HG02943 (cell line): ENCODE measurements at regions not wholly inside any gene's neighbourhood (a gene's known extent, or its start where the extent isn't known, plus 50 kb on each side); places are given as distances from the start of the nearest gene placed in this dataset.

Experiments
- ATAC-seq: cut with Tn5 transposase; IDR thresholded peaks from one replicate; pipeline ENCODE4 v1.9.1; 2021; ENCODE audit warnings: mild to moderate bottlenecking, low read depth, moderate library complexity; ENCODE audit not compliant: unreplicated experiment

DNA sequence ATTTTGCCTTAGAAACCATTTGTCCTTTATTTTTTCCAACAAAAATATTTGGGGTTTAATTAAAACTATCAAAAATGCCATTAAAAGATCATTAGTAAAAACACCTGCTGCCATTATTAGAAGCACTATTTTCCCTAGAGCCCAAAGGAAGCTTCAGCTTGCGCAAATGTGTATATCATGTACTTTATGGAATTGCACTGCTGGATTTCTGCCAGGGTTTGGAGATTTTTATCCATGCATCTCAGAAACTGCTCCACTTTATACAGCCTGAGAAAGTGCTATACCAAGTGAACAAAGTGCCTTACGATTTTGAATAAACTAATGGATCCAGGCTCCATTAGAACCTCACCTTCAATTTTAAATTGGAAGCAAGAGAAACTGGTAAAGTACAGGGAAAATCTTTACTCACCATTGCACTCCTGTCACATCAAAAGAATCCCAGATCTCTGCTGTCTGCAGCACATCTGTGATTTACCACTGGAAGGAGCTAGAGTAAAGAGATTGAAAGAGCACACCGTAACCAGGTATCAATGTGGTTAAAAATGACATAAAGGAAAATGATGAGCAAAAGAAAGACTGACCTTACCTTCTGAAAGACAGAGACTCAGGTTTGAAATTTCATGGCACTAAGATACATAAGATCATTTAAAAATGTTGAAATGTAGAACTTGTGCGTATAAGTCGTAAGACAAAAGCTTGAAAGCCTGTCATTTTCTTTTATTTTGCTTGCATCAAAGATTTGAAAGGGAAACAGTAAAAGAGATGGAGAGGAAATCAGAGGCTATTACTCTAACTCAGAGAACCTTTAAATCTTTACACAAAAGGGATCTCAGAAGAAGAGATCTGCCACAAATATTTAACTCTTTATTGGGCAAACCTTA is 678.1 kb upstream of the GOT2 start:
- ATAC-seq: no peak

DNA sequence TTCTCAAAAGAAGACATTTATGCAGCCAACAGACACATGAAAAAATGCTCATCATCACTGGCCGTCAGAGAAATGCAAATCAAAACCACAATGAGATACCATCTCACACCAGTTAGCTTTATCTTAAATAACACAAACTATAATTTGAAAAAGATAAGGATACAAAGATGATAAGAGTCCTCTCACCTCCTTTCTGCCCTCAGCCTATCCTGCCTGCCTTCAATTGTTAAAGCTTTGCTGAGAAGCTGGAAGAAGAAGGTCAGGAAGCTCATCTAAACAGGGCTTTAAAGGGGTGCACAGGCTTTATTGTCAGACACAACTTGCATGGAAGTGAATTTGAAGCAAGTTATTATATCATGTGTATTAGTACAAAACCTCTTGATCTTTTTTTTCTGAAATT is 676.3 kb upstream of the GOT2 start:
- ATAC-seq: no peak

DNA sequence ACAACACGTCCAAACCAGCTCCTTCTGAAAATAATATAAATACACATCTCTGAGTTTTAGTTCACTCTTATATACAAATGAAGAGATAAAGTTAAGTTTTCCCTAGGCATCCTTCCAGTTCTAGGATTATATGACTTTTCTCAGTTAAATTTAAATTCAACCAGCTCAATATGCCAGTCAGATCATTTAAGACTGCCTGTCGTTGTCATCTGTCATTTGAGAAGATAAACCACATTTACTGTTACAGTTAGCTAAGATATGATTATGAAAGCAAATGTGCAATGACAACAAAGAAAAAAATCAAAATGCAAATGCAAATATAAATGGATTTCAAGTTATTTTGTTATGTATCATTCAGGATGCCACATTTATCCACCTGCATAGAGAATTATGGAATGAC is 671.7 kb upstream of the GOT2 start:
- ATAC-seq: no peak

DNA sequence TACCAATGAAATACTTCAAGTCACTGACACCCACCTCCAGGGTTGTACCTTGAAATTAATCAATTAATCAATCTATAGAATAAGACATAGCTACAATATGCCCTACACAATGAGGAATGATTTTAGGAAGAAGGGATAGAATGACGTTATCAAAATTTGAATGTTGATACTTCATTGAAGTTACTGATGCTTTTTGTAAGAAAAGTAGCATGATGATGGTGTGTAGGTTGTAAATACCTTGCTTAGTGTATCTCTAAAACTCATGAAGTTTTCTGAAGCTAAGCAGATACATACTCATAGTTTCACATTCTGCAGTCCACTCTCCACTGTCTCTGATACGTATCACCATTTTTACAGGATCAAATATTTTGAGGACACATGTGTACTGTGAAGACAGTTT is 670.4 kb upstream of the GOT2 start:
- ATAC-seq: no peak

DNA sequence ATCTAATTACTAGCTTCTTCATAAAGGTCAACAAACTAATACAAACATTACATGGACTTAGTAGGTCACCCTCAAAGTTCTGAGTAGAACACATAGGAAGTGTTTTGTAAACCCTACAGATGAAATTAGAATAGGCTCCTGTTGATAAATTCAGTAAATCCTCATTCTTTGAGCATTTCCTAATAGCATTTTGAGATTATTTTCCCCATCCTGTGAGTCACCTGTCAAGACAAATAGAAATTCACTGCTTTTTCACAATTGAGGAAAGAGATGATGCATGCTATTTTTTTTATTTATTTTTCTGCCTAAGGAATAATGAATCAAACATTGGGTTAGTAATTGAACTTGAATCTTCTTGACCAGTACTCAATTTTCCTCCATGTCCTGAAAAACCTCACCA is 666.7 kb upstream of the GOT2 start:
- no peak for ATAC-seq

DNA sequence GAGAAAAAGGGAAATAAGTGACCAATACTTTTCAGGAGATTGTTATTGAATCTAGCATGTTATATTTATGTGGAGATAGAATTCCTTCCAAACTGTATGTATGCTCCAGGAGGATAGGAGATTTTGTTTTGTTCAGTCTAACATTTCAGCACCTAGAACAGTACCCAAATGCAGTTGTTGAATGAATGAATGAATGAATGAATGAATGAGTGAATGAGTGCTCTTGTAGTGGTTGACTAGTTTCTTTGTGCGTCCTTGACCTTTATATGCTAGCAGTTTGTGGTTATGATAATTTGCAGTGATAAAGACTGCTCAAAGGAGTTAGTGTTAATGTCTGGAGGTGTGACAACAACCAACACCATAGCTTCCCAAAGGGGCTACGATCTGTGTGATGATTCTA is 663.5 kb upstream of the GOT2 start:
- ATAC-seq: no peak

DNA sequence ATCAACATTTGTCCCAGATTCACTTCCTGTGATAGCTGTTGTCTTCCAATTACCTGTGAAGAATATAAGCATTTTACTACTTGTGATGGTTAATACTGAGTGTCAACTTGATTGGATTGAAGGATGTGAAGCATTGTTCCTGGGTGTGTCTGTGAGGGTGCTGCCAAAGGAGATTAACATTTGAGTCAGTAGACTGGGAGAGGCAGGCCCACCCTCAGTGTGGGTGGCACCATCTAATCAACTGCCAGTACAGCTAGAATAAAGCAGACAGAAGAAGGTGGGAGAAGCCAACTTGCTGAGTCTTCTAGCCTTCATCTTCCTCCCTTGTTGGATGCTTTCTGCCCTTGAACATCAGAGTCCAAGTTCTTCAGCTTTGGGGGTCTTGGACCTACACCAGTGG is 660.4 kb upstream of the GOT2 start:
- ATAC-seq: no peak

DNA sequence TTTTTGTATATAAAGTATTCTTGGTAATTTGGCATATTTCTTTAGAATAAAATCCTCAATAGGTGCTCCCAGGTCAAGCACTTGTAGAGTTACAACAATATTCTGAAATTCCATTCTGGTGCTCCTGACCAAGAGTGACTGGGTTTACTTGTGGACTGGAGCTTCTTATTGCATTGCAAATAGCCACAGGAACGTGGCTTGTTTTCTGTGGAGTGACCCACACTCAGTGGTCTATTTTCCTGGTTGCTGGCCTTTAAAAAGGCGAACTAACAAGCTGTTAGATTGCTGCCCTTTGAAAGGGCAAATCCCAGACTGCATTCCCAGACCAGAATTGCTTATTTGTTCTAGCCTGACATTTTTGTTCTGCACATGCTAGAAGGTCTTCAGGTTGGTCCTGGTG is 658.8 kb upstream of the GOT2 start:
- ATAC-seq: no peak

DNA sequence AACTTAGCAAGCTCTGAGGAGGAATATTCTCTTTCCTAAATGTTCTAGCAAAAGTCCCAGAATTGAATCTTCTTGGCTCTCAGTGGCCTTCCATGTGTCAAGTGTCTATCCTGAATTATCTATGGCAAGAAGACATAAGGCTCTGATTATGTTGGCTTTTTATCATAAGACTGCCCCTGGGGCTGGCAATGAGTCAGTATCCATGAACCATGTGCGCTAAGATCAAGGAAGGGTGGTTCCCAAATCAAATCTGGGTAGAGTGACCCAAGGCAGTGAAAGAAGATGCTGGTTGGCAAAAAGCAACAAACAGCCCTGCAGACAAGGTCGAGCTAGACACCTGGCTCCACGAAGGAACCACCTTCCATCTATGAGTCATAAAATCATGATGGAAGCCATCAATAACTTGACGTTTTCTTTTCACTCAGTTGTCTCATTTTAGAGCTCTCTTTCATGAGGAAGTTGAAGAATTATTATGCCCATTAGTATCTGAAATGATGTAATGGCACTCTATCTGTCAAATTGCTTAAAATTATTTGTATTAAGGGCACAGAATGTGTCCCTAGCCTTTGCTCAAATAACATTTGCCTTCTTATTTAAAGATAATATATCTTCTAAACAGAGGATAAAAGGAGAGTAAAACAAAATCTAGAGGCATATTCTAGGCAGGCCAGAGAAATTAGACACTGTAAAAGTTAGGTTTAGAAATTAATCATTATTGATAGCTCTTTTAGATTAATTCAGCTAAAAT is 657.7 kb upstream of the GOT2 start:
- ATAC-seq: no peak

DNA sequence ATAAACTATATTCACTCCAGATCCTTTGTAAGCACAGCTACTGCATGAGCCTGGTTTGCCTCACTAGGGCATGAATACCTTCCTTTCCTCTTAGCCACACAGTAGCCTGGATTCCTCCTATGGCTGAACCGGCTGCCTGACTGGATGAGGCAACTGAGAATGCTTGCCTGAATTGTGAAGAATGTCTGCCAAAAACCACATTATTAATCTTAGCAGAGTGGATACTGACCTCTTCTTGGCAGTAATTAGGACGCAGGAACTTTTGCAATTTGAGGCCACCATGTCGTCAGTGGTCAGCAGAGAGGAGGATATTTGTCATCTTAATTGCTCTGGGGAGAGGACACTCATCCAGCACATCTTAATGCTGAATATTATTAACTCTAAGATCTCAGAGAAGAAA is 651.8 kb upstream of the GOT2 start:
- no peak for ATAC-seq

DNA sequence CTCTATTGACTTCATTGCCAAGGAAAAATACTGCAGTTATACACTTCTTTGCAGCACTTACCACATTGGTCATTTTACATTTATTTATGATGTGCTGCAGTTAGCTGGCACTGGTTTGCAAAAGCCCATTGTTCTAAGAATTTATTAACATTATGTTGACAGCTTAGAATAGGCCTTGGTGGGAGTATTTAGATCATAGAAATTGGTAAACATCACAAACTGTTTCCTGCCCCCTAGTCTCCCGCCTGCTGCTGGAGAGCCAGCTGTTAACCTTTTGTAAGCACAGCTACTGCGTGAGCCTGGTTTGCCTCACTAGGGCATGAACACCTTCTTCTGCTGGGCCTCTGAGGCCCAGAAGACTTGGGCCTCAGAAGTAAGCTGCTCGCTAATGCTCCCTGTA is 651.4 kb upstream of the GOT2 start:
- no peak for ATAC-seq

DNA sequence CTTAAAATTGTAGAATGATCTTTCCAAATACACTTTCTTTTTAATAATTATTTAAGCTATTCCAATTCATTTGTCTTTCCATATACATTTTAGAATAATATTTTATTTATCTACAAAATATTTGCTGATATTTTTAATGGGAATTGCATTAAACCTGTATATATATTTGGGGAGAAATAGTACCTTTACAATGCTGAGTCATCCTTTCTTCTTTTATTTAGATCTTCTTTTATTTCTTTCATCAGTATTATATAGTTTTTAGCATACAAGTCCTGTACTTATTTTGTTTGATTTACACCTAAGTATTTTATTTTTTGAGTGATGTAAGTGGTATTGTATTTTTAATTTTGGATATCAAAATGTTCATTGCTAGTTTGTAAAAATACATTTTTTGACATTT is 639.5 kb upstream of the GOT2 start:
- no peak for ATAC-seq

DNA sequence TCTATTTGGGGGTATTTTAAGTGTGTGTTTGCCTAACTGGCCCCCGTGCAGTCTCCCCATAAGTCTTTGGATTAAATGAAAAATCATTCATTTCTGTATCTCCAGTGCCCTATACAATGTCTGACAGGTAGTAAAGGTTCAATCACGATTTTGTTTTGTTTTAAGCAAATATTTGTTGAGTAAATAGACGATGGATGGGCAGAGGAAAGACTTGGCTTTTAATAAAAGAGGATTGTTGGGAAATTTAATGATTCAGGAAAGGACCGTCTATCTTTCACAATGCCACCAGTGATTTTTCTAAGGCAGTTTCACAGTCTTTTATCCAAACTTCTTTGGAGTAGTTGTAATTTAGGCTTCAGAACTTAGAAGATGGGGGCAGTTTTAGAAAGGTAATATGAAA is 636.6 kb upstream of the GOT2 start:
- no peak for ATAC-seq

DNA sequence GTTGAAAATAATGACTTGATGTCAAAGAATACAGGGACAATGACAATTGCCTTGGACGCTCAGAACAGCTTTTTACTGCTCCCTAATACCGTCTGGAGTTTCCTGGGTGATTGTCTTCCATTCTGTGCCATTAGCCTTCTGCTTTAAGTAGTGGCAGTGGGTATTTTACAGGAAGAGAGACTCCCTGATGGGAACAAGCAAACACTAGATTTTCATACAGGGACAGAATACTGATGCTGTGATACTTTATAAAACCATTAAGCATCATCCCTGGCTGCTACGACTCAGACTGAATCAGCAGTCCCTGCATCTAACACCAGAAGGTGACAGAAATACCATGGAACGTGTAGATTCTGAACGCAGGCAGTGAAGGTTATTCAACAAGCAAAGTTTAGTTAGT is 635.4 kb upstream of the GOT2 start:
- ATAC-seq: no peak

DNA sequence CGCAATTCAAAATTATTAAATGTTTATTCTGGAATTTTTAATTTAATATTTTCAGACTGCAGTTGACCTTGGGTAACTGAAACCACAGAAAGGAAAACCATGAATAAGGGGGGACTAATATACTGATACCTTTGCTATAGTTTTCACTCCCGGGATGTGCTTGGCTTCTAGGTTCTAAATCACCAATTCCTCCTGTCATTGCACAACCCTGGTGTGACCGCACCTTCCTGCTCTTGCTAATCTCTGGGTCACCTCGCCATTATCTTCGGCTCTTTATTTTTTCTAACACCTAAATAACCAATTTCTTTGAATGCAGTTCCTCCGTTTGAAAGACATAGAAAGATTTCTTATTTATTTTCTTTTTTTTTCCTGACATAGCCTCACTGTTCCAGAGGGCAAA is 634.5 kb upstream of the GOT2 start:
- no peak for ATAC-seq

DNA sequence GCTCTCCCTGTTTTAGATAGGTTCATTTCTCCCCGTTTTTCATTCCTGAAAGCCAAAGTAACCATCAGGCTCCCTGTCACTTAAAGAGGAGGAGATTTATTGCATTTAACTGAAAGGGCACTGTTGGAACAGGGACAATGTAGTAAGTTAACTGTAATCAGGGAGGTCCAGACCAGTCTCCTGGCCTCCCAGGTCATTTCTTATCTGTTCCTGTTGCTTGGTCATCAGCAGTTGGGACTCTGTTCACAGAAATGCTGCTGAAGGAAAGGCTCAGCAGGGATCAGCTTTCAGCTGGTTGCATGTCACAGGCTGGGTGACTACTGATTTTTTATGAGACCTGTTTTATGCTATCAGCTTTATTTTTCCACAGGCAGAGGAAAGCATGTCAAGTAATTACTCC is 622.6 kb upstream of the GOT2 start:
- ATAC-seq: no peak

DNA sequence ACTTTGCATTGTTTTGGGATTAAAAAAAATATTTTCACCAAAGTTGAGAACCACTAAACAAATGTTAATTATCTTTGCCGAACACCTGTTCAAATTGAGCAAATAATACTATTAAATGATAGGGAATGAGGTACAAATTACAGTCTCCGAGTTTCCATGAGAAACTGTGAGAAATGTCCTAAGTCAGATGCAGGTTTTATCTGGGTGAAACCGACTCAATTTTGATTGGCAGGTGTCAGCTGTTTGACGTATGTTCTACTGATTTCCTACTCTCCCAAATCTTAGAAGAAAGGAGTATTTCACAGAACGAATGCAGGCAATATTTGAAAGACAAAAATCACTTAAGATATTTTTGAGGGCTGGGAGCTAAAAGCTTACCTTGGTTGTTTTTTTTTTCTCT is 622.0 kb upstream of the GOT2 start:
- ATAC-seq: no peak

DNA sequence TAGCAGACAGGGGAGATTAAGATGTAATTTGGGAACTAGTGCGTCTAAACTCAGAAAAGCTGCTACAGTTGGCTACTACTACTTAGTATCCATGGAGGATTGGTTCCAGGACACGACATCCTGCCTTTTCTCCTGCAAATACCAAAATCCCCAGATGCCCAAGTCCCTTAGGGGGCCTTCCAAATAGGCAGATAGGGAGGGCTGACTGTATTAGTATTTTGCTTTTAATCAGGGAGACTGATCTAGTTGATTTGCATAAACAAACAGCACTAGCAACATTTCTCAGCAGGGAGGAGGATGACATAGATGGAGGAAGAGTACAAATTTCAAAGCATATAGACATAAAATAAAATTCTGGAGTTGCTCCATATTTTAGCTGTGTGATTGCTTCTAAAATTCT is 621.6 kb upstream of the GOT2 start:
- ATAC-seq: no peak

DNA sequence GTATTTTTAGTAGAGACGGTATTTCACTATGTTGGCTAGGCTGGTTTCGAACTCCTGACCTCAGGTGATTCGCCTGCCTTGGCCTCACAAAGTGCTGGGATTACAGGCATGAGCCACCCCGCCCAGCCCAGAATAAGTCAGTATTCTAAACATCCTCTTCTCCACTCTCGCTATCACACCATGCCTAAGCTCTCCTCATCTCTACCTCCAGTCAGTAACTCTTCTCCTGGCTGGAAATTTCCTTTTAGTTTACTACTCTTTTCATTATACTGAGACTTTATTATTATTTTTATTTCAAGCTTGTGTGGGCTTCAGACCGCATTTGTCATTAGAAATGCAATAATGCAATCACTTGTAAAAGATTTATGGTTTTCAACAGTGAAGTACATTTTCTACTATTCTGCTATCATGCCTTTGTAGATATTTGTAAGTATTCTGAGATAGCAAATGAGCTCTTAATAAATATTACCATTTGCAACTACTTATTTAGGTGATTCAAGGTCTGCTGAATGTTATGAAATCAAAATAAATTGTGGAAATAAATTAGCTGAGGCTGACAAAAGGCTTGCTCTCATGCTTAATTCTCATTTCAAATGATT is 617.3 kb upstream of the GOT2 start:
- no peak for ATAC-seq

DNA sequence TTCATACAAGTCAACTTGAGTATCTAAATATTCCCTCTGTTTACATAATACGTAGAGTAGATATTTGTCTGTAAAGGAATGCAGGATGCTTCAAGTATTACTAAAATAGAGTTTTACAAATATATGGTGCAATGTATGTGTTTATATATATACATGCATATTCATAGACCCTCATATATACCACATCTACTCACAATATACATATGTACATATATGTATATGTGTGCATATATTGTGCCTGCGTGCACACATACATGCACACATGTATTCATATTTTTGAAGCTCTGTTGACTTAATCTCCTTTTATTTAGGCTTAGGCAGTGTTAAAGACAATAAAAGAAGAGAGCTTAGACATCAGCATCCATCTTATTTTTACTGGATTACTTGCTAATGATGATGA is 616.6 kb upstream of the GOT2 start:
- no peak for ATAC-seq

DNA sequence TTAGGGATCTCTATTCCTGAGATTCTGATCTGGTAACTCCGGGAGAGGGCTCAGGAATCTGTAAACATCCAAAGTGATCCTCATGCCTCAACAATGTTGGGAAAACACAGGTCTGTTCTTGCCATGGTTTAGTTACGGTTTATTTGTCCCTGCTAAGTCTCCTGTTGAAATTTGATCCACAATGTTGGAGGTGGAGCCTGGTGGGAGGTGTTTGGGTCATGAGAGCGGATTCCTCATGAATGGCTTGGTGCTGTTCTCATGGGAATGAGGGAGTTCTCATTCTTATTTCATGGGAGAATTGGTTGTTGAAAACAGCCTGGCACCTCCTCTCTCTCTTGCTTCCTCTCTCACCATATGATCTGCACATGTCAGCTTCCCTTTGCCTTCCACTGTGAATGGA is 608.6 kb upstream of the GOT2 start:
- no peak for ATAC-seq

DNA sequence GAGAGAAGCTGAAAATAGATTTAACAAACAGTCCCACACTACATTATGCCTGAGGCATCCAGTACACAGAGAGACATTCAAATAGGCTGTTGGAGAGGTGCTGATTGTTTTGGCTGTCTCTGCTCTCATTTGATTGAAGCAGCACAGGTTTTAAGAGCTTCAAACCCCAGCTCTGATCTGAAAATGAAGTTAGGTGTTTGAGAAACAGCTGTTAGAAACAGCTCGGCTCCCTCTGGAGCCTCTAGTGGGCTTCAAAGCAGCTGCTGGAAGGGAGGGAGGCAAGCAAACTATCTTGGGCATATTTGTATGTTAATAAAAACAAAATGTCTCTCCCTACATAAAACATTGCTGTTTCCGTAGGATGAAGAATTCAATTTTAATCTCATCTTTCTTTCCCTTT is 607.3 kb upstream of the GOT2 start:
- no peak for ATAC-seq
